H1 (cell line): ENCODE measurements at regions not wholly inside any gene's neighbourhood (a gene's known extent, or its start where the extent isn't known, plus 50 kb on each side); places are given as distances from the start of the nearest gene placed in this dataset.

ENCODE experiments used
- CTCF ChIA-PET: fragments of 300-600 bp; sonication (Branson Sonifier 250); formaldehyde crosslinking; loops from one replicate; lab custom pipeline; 2021; ENCODE audit not compliant: partially characterized antibody; lab: Charles Lee
- POLR2A ChIA-PET: fragments of 300-600 bp; sonication (Branson Sonifier 250); formaldehyde crosslinking; loops from one replicate; lab custom pipeline; 2021; ENCODE audit warnings: inconsistent platforms; ENCODE audit not compliant: partially characterized antibody; lab: Charles Lee
- DNase-seq, 2 experiments: peaks; one replicate each; pipeline versions ENCODE4 v3.0.0 to v3.0.0-alpha.2; 2010 to 2022; ENCODE audit warnings: low spot score in 2 of 2, low read depth in 1 of 2, mixed read lengths in 1 of 2
- FAIRE-seq: peaks from 2 replicates; lab custom pipeline; 2011; peaks lifted over from hg19 to GRCh38; lab: Jason Lieb, UNC
- H2AFZ ChIP-seq: 2 replicates; pipeline ENCODE4 v1.8.1; 2012; ENCODE audit warnings: low read length, inconsistent platforms
- H2AK5ac ChIP-seq: 2 replicates; pipeline ENCODE4 v1.6.1; 2013; ENCODE audit warnings: low read depth, low read length
- H2BK120ac ChIP-seq: replicated peaks from 2 replicates; pipeline ENCODE3; 2013; ENCODE audit warnings: low read depth, low read length, inconsistent platforms
- H2BK12ac ChIP-seq: 2 replicates; pipeline ENCODE4 v1.6.1; 2013; ENCODE audit warnings: low read depth, low read length
- H2BK15ac ChIP-seq: 2 replicates; pipeline ENCODE4 v1.6.1; 2013; ENCODE audit warnings: low read length
- H2BK20ac ChIP-seq: 2 replicates; pipeline ENCODE4 v1.6.1; 2013; ENCODE audit warnings: low read length
- H2BK5ac ChIP-seq: 2 replicates; pipeline ENCODE4 v1.6.1; 2013; ENCODE audit warnings: low read depth, low read length
- H3K14ac ChIP-seq: 2 replicates; pipeline ENCODE4 v1.6.1; 2013; ENCODE audit warnings: inconsistent platforms; ENCODE audit not compliant: insufficient read length
- H3K18ac ChIP-seq: 2 replicates; pipeline ENCODE4 v1.6.1; 2013; ENCODE audit warnings: low read length; ENCODE audit errors: extremely low read depth
- H3K23ac ChIP-seq: 2 replicates; pipeline ENCODE4 v1.6.1; 2013; ENCODE audit warnings: inconsistent platforms; ENCODE audit not compliant: insufficient read length
- H3K23me2 ChIP-seq: 2 replicates; pipeline ENCODE4 v1.6.1; 2013; ENCODE audit warnings: low read depth, low read length
- H3K27ac ChIP-seq: 2 replicates; pipeline ENCODE4 v1.6.1; 2011; ENCODE audit warnings: low read depth, low read length, inconsistent platforms
- H3K27me3 ChIP-seq, 4 experiments: replicated peaks in 1 of 4; 1 replicate in 1 of 4; 2 replicates in 3 of 4; pipeline versions ENCODE4 v1.6.1 to v1.8.1; 2011 to 2013; ENCODE audit warnings: low read length in 3 of 4, mild to moderate bottlenecking in 3 of 4, inconsistent platforms in 2 of 4, mixed read lengths in 2 of 4, moderate library complexity in 1 of 4; ENCODE audit not compliant: control insufficient read depth in 3 of 4, insufficient read depth in 3 of 4; ENCODE audit errors: extremely low read depth in 1 of 4
- H3K36me3 ChIP-seq, 4 experiments: 2 replicates each; pipeline versions ENCODE4 v1.6.1 to v1.8.1; 2011 to 2013; ENCODE audit warnings: mild to moderate bottlenecking in 4 of 4, low read length in 3 of 4, moderate library complexity in 2 of 4, control low read depth in 1 of 4, inconsistent platforms in 1 of 4; ENCODE audit not compliant: insufficient read depth in 4 of 4, control insufficient read depth in 2 of 4
- H3K4ac ChIP-seq: replicated peaks from 2 replicates; pipeline ENCODE3; 2013; ENCODE audit warnings: low read length, low read depth, mixed read lengths, inconsistent platforms; ENCODE audit not compliant: insufficient read length
- H3K4me1 ChIP-seq, 4 experiments: replicated peaks in 1 of 4; 1 replicate in 1 of 4; 2 replicates in 3 of 4; pipeline versions ENCODE4 v1.6.1 to v1.8.1; 2011 to 2013; ENCODE audit warnings: low read length in 3 of 4, inconsistent platforms in 2 of 4, mixed read lengths in 1 of 4; ENCODE audit not compliant: insufficient read depth in 4 of 4, control insufficient read depth in 3 of 4
- H3K4me2 ChIP-seq, 2 experiments: 2 replicates each; pipeline versions ENCODE4 v1.6.1 to v1.8.1; 2011 to 2013; ENCODE audit warnings: low read depth in 2 of 2, low read length in 2 of 2, control low read depth in 1 of 2, inconsistent platforms in 1 of 2, mild to moderate bottlenecking in 1 of 2; ENCODE audit not compliant: insufficient read depth in 1 of 2
- H3K4me3 ChIP-seq, 4 experiments: fragments of 200-600, 300-600 bp in 1 of 4; sonication (generic), shearing (Covaris generic), sonication (Bioruptor Twin) in 1 of 4; 2 replicates each; pipeline versions ENCODE4 v1.5.1 to v1.8.1; 2011 to 2016; ENCODE audit warnings: low read length in 4 of 4, low read depth in 3 of 4, control low read depth in 2 of 4, inconsistent platforms in 2 of 4, mild to moderate bottlenecking in 2 of 4, mixed read lengths in 1 of 4, moderate library complexity in 1 of 4; ENCODE audit not compliant: insufficient read depth in 2 of 4; ENCODE audit errors: extremely low read depth in 1 of 4
- H3K56ac ChIP-seq: replicated peaks from 2 replicates; pipeline ENCODE3; 2013; ENCODE audit warnings: low read depth, mild to moderate bottlenecking, mixed read lengths, low read length, inconsistent platforms; ENCODE audit not compliant: insufficient read length
- H3K79me1 ChIP-seq: 2 replicates; pipeline ENCODE4 v1.6.1; 2013; ENCODE audit warnings: low read depth, low read length, control low read depth
- H3K79me2 ChIP-seq, 2 experiments: 2 replicates each; pipeline versions ENCODE4 v1.6.1 to v1.8.1; 2012 to 2013; ENCODE audit warnings: low read length in 2 of 2, mild to moderate bottlenecking in 2 of 2, inconsistent platforms in 1 of 2; ENCODE audit not compliant: insufficient read depth in 2 of 2, control insufficient read depth in 1 of 2
- H3K9ac ChIP-seq, 4 experiments: replicated peaks in 1 of 4; 1 replicate in 1 of 4; 2 replicates in 3 of 4; pipeline versions ENCODE4 v1.6.1 to v1.8.1; 2011 to 2013; ENCODE audit warnings: low read depth in 3 of 4, low read length in 3 of 4, control low read depth in 2 of 4, mild to moderate bottlenecking in 2 of 4, moderate library complexity in 2 of 4, inconsistent platforms in 1 of 4; ENCODE audit errors: extremely low read depth in 1 of 4
- H3K9me3 ChIP-seq, 2 experiments: 2 replicates each; pipeline versions ENCODE4 v1.6.1 to v1.8.1; 2012 to 2013; ENCODE audit warnings: mild to moderate bottlenecking in 2 of 2, moderate library complexity in 2 of 2, control low read depth in 1 of 2, inconsistent platforms in 1 of 2, low read depth in 1 of 2, low read length in 1 of 2, mixed read lengths in 1 of 2; ENCODE audit not compliant: insufficient read depth in 2 of 2
- H4K20me1 ChIP-seq, 2 experiments: replicated peaks in 1 of 2; 2 replicates each; pipeline versions ENCODE3 to v1.8.1; 2011 to 2013; ENCODE audit warnings: inconsistent platforms in 2 of 2, low read length in 2 of 2, mild to moderate bottlenecking in 1 of 2; ENCODE audit not compliant: insufficient read depth in 2 of 2, control insufficient read depth in 1 of 2
- H4K5ac ChIP-seq: 2 replicates; pipeline ENCODE4 v1.6.1; 2013; ENCODE audit warnings: low read length, low read depth, mixed read lengths, inconsistent platforms; ENCODE audit not compliant: insufficient read length
- H4K8ac ChIP-seq: 2 replicates; pipeline ENCODE4 v1.8.0; 2013; ENCODE audit warnings: mild to moderate bottlenecking, moderate library complexity, low read length, inconsistent platforms; ENCODE audit not compliant: insufficient read depth; ENCODE audit errors: extremely low read depth
- H4K91ac ChIP-seq: replicated peaks from 2 replicates; pipeline ENCODE3; 2013; ENCODE audit warnings: low read length, mixed read lengths, inconsistent platforms; ENCODE audit not compliant: insufficient read length
- BACH1 ChIP-seq: IDR thresholded peaks from 2 replicates; pipeline ENCODE4 v1.6.1; 2012; ENCODE audit warnings: low read length, improper control_type of control experiment
- CHD2 ChIP-seq: IDR thresholded peaks from 2 replicates; pipeline ENCODE4 v1.6.1; 2012; ENCODE audit warnings: low read length, improper control_type of control experiment
- KDM4A ChIP-seq: IDR thresholded peaks from one replicate; pipeline ENCODE4 v1.7.1; 2012; ENCODE audit warnings: low read depth, mild to moderate bottlenecking, moderate library complexity, low read length, inconsistent platforms; ENCODE audit not compliant: severe bottlenecking
- KDM5A ChIP-seq: fragments of 200-600 bp; IDR thresholded peaks from 2 replicates; pipeline ENCODE4 v1.7.1; 2012; ENCODE audit warnings: mild to moderate bottlenecking, low read length, inconsistent platforms, mixed read lengths
- MAFK ChIP-seq: IDR thresholded peaks from 2 replicates; pipeline ENCODE4 v1.6.1; 2012; ENCODE audit warnings: low read depth, mild to moderate bottlenecking, improper control_type of control experiment, low read length
- RAD21 ChIP-seq, 2 experiments: IDR thresholded peaks in 1 of 2; conservative IDR thresholded peaks in 1 of 2; 2 replicates each; pipeline ENCODE4 v1.6.1; 2011; ENCODE audit warnings: low read depth in 2 of 2, low read length in 2 of 2, improper control_type of control experiment in 1 of 2, inconsistent platforms in 1 of 2, mild to moderate bottlenecking in 1 of 2, moderate library complexity in 1 of 2
- SUZ12 ChIP-seq: fragments of 200-600 bp; sonication (generic); IDR thresholded peaks from 2 replicates; pipeline ENCODE4 v1.6.1; 2012; ENCODE audit warnings: mild to moderate bottlenecking, inconsistent platforms, low read length, moderate library complexity, mixed read lengths
- YY1 ChIP-seq: IDR thresholded peaks from 2 replicates; pipeline ENCODE4 v1.6.1; 2011; ENCODE audit warnings: low read depth, mild to moderate bottlenecking, low read length
- WGBS, 2 experiments: shearing (Covaris generic) in 1 of 2; methylation state at CpG; one replicate each; pipeline versions ENCODE4 v1.1.6 to v1.1.7; 2013 to 2015; ENCODE audit warnings: low lambda C conversion rate in 2 of 2, mixed read lengths in 2 of 2, inconsistent platforms in 1 of 2, low coverage in 1 of 2, missing lambda C conversion rate in 1 of 2; ENCODE audit not compliant: insufficient replicate concordance in 2 of 2, insufficient coverage in 1 of 2, insufficient read length in 1 of 2; ENCODE audit errors: extremely low coverage in 1 of 2, missing lambda C conversion rate in 1 of 2; 5-methylcytosine and 5-hydroxymethylcytosine counted together

GRCh38 chrX:26411045-26411444 is 195.1 kb downstream of the MAGEB5 start:
- no peak overlapping the region for H3K27ac ChIP-seq
- WGBS, 2 experiments = 88% methylated on average over 1 of the region's 1 CpG; no CpG with 5 or more reads in 1 of the 2 experiments
- no peaks in the 10 kb centered on the region for H3K79me2 ChIP-seq
- no peak for TF ChIP-seq SUZ12
- TF ChIP-seq KDM5A = no peak
- TF ChIP-seq RAD21 (IDR thresholded peaks at IDR 0.05 in 1 of 2, conservative IDR thresholded peaks at IDR 0.05 in 1 of 2; ENCODE audit: low read depth in 2 of 2, low read length in 2 of 2) = no peak
- no peak for TF ChIP-seq YY1
- no peak for TF ChIP-seq MAFK
- no peak for TF ChIP-seq BACH1
- no peak for TF ChIP-seq CHD2
- no peak for TF ChIP-seq KDM4A

More at GRCh38 chrX:26411045-26411444, 195.1 kb downstream of the MAGEB5 start:
- no peak overlapping the region for H3K9ac ChIP-seq
- no peak overlapping the region for H2BK5ac ChIP-seq
- no peak overlapping the region for H3K23ac ChIP-seq
- no peak overlapping the region for H4K8ac ChIP-seq
- H3K4me3 ChIP-seq = no peak overlapping the region
- no peak overlapping the region for H3K14ac ChIP-seq
- H2BK15ac ChIP-seq = no peak overlapping the region
- no peak overlapping the region for H3K4me2 ChIP-seq
- FAIRE-seq (no peak), DNase-seq (no peak)
- no peaks in the 10 kb centered on the region for H3K36me3 ChIP-seq
- no peaks in the 10 kb centered on the region; a peak in 1 of 7 replicates for H3K4me1 ChIP-seq
- H3K79me1 ChIP-seq = no peaks in the 10 kb centered on the region
- no peak overlapping the region for H4K5ac ChIP-seq
- H2AK5ac ChIP-seq = no peak overlapping the region
- ChIA-PET POLR2A (no interaction called here), CTCF (no interaction called here)
- H2AFZ ChIP-seq = no peak overlapping the region
- H3K27me3 ChIP-seq = no peaks in the 10 kb centered on the region
- H2BK12ac ChIP-seq = no peak overlapping the region
- H3K9me3 ChIP-seq = no peaks in the 10 kb centered on the region
- H3K18ac ChIP-seq = no peak overlapping the region
- no peaks in the 10 kb centered on the region for H3K23me2 ChIP-seq
- H4K20me1 ChIP-seq = no peaks in the 10 kb centered on the region
- no peak overlapping the region for H3K4ac ChIP-seq
- H3K56ac ChIP-seq = no peak overlapping the region
- no peak overlapping the region for H4K91ac ChIP-seq
- H2BK120ac ChIP-seq = no peak overlapping the region
- no peak overlapping the region for H2BK20ac ChIP-seq
